HG02759 (cell line): ENCODE measurements at regions not wholly inside any gene's neighbourhood (a gene's known extent, or its start where the extent isn't known, plus 50 kb on each side); places are given as distances from the start of the nearest gene placed in this dataset.
"Not testable (repeated sequence)": the region's sequence is repeated elsewhere in the genome, so short reads cannot be mapped to it uniquely, and the experiment has no call there.

ENCODE experiments used
- ATAC-seq: cut with Tn5 transposase; IDR thresholded peaks from one replicate; pipeline ENCODE4 v1.9.1; 2021; ENCODE audit warnings: mild to moderate bottlenecking, moderate library complexity; ENCODE audit not compliant: unreplicated experiment

- ATAC-seq, result peak; percentile 88
Measured at GRCh38 chr21:5065240-5066211, 5455.9 kb upstream of the TPTE start.

GRCh38 chr21:5066682-5067251 is 5454.6 kb upstream of the TPTE start:
- ATAC-seq, result not testable (repeated sequence)

GRCh38 chr21:5067326-5068048 is 5453.9 kb upstream of the TPTE start:
- ATAC-seq, result not testable (repeated sequence)

- ATAC-seq, result not testable (repeated sequence)
Measured at GRCh38 chr21:5068649-5069048, 5452.7 kb upstream of the TPTE start.

GRCh38 chr21:5071180-5071579 is 5450.2 kb upstream of the TPTE start:
- ATAC-seq, result not testable (repeated sequence)

- not testable (repeated sequence) for ATAC-seq
Measured at GRCh38 chr21:5076854-5077253, 5444.5 kb upstream of the TPTE start.

GRCh38 chr21:5079361-5079760 is 5442.0 kb upstream of the TPTE start:
- ATAC-seq, result not testable (repeated sequence)

- not testable (repeated sequence) for ATAC-seq
Measured at GRCh38 chr21:5080015-5080414, 5441.4 kb upstream of the TPTE start.

- not testable (repeated sequence) for ATAC-seq
Measured at GRCh38 chr21:5084246-5084645, 5437.1 kb upstream of the TPTE start.

GRCh38 chr21:5085456-5085855 is 5435.9 kb upstream of the TPTE start:
- not testable (repeated sequence) for ATAC-seq

- ATAC-seq, result not testable (repeated sequence)
Measured at GRCh38 chr21:5086416-5086815, 5435.0 kb upstream of the TPTE start.

- ATAC-seq, result not testable (repeated sequence)
Measured at GRCh38 chr21:5088820-5089219, 5432.6 kb upstream of the TPTE start.

GRCh38 chr21:5089399-5090089 is 5431.8 kb upstream of the TPTE start:
- not testable (repeated sequence) for ATAC-seq

GRCh38 chr21:5090132-5091079 is 5431.0 kb upstream of the TPTE start:
- not testable (repeated sequence) for ATAC-seq

- ATAC-seq, result not testable (repeated sequence)
Measured at GRCh38 chr21:5091274-5091673, 5430.1 kb upstream of the TPTE start.

GRCh38 chr21:5095628-5096027 is 5425.8 kb upstream of the TPTE start:
- not testable (repeated sequence) for ATAC-seq

- not testable (repeated sequence) for ATAC-seq
Measured at GRCh38 chr21:5098010-5098743, 5423.2 kb upstream of the TPTE start.

- not testable (repeated sequence) for ATAC-seq
Measured at GRCh38 chr21:5100604-5101174, 5420.7 kb upstream of the TPTE start.
